Ishikawa (cell line): ENCODE measurements at regions not wholly inside any gene's neighbourhood (a gene's known extent, or its start where the extent isn't known, plus 50 kb on each side); places are given as distances from the start of the nearest gene placed in this dataset.

Source experiments
- CEBPB ChIP-seq: IDR thresholded peaks from 2 replicates; pipeline ENCODE4 v1.6.1; 2012
- CREB1 ChIP-seq: IDR thresholded peaks from 2 replicates; pipeline ENCODE4 v1.6.1; 2012; ENCODE audit warnings: low read depth
- EGR1 ChIP-seq: IDR thresholded peaks from 2 replicates; pipeline ENCODE4 v1.6.1; 2012
- EP300 ChIP-seq: IDR thresholded peaks from 2 replicates; pipeline ENCODE4 v1.6.1; 2012; ENCODE audit warnings: borderline replicate concordance
- FOXM1 ChIP-seq: IDR thresholded peaks from 2 replicates; pipeline ENCODE4 v1.6.1; 2012; ENCODE audit warnings: low read depth, borderline replicate concordance
- MAX ChIP-seq: IDR thresholded peaks from 2 replicates; pipeline ENCODE4 v1.6.1; 2012
- NFIC ChIP-seq: IDR thresholded peaks from 2 replicates; pipeline ENCODE4 v1.6.1; 2012
- RAD21 ChIP-seq: IDR thresholded peaks from 2 replicates; pipeline ENCODE4 v1.6.1; 2012; ENCODE audit warnings: low read depth
- REST ChIP-seq: IDR thresholded peaks from 2 replicates; pipeline ENCODE4 v1.6.1; 2012; ENCODE audit warnings: low read depth, mild to moderate bottlenecking
- TAF1 ChIP-seq: IDR thresholded peaks from 2 replicates; pipeline ENCODE4 v1.6.1; 2012; ENCODE audit warnings: low read depth, mild to moderate bottlenecking
- TCF12 ChIP-seq: IDR thresholded peaks from 2 replicates; pipeline ENCODE4 v1.6.1; 2012; ENCODE audit warnings: low read depth
- TEAD4 ChIP-seq: IDR thresholded peaks from 2 replicates; pipeline ENCODE4 v1.6.1; 2012
- YY1 ChIP-seq: IDR thresholded peaks from 2 replicates; pipeline ENCODE4 v1.6.1; 2012; ENCODE audit warnings: low read depth
- ZBTB7A ChIP-seq: IDR thresholded peaks from 2 replicates; pipeline ENCODE4 v1.6.1; 2012; ENCODE audit warnings: low read depth
- TF ChIP-seq, protein P1 (sequence below): IDR thresholded peaks from 2 replicates; pipeline ENCODE4 v1.6.1; 2012

GRCh38 chr12:45522227-45522626, 207.3 kb upstream of the ARID2 start:
- TF ChIP-seq CEBPB (no peak), CREB1 (no peak), TAF1 (no peak), REST (no peak), TEAD4 (no peak), EP300 (no peak), FOXM1 (no peak), ZBTB7A (no peak), YY1 (no peak)

DNA sequence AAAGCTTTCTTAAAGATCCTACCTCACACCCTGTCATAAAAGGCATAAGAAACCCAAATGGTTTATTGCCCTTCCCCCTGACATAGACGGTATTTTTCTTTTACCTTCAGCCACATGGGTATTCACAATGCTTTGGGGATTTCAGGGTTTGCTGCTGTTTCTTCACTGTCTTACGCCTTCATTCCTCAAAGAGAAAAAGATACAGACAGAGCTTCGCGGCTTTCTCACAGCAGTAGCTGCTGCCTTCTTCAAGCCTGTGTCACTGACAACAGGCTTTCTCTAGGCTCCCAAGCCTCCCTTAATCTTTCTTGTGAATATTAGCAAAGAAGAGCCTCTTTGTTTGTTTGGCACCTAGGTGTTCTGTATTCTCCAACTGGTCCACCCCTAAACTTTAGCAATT, 197.4 kb upstream of the ARID2 start:
- TF ChIP-seq EP300 (no peak), REST (no peak), TEAD4 (no peak), RAD21 (no peak), TCF12 (no peak), CEBPB (no peak), EGR1 (no peak)

DNA sequence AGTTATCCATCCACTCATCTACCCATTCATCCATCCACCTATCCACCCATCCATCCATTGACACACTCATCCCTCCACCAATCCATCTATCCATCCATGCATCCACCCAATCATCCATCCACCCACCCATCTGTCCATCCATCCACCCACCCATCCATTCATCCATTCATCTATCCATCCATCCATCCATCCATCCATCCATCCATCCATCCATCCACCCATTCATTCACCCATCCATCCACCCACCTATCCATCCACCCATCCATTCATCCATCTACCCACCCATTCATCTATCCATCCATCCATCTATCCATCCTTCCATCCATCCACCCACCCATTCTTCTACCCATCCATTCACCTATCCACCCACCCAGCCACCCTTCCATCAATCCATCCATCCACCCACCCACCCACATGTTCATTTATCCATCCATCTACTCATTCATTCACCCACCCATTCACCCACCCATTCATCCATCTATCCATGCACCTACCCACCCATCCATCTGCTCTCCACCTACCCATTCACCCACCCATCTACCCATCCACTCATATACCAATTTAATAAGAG, 193.8 kb upstream of the ARID2 start:
- TF ChIP-seq, protein P1, sequence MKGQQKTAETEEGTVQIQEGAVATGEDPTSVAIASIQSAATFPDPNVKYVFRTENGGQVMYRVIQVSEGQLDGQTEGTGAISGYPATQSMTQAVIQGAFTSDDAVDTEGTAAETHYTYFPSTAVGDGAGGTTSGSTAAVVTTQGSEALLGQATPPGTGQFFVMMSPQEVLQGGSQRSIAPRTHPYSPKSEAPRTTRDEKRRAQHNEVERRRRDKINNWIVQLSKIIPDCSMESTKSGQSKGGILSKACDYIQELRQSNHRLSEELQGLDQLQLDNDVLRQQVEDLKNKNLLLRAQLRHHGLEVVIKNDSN: no peak
- TF ChIP-seq RAD21 (no peak), REST (no peak), EP300 (no peak), CEBPB (no peak), FOXM1 (no peak)

DNA sequence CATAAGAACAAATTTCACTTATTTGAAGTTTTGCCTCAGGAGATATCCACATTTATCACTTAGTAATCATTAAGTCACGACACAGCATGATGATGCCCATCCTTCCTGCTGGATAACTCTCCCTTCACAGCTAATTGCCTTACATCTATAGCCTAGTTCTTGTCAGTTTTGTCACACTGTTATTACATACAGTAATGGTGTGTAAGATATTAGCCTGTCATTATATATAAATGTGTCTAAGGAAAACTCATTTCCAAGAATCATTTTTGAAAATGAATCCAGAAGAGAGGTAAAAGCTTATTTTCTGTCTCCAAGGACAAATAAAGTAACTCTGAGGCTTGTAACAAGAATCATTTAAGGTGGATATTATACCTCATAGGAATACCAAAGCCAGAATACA, 193.2 kb upstream of the ARID2 start:
- TF ChIP-seq EGR1: no peak
- TF ChIP-seq ZBTB7A: no peak
- no peak for TF ChIP-seq NFIC
- TF ChIP-seq MAX: no peak
- TF ChIP-seq TAF1: no peak
- no peak for TF ChIP-seq TCF12

DNA sequence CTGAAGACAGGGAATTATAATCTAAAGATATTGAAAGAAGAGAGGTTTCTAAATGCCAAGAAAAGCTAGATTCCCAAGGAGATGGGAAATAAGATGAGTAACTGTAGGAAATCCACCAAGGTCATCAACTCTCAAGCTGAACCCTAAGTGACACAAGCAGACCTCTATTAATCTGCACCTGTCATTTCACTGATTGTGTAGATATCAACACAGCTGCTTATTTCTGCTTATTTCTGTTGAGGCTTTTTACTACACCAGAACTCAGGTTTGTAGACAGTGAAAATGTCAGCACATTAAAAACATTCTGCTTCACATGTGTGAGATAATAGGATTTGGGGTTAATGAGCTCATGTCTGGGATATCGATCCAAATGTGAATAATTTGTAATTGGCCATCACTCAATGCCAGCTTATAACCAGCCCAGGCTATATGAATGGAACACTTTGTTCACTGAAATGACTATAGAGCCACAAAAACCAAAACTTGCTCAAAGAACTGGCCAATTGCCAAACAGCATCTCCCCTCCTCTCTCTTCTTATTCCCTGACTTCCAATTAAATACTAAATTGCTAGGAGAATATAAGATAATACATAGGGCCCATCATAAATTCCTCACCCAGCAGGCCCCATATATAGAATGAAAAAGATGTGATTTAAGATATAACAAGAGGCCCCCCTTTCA, 188.7 kb upstream of the ARID2 start:
- TF ChIP-seq CREB1 (no peak), TCF12 (no peak), MAX (no peak), CEBPB (no peak), EGR1 (no peak), ZBTB7A (no peak), RAD21 (no peak), FOXM1 (no peak), YY1 (no peak), EP300 (no peak), TEAD4 (no peak), TAF1 (no peak), NFIC (no peak), REST (no peak)
- TF ChIP-seq, protein P1: no peak
